HepG2 (cell line): ENCODE measurements at regions not wholly inside any gene's neighbourhood (a gene's known extent, or its start where the extent isn't known, plus 50 kb on each side); places are given as distances from the start of the nearest gene placed in this dataset.

ENCODE experiments used
- AHR ChIP-seq: IDR thresholded peaks from 2 replicates; pipeline ENCODE4 v1.6.1; 2018; ENCODE audit warnings: missing genetic modification reagents, missing compliant biosample characterization
- AKNA ChIP-seq: sonication (generic); formaldehyde crosslinking; IDR thresholded peaks from 2 replicates; pipeline ENCODE4 v1.4.0; 2020; ENCODE audit warnings: missing genetic modification reagents, borderline replicate concordance
- FOXC1 ChIP-seq: sonication (generic); formaldehyde crosslinking; IDR thresholded peaks from 2 replicates; pipeline ENCODE4 v1.8.0; 2022; ENCODE audit warnings: mild to moderate bottlenecking, missing genetic modification reagents, borderline replicate concordance
- GPBP1L1 ChIP-seq: sonication (generic); formaldehyde crosslinking; IDR thresholded peaks from 2 replicates; pipeline ENCODE4 v1.5.0; 2020; ENCODE audit warnings: mild to moderate bottlenecking, missing genetic modification reagents
- HNF4G ChIP-seq, 2 experiments: sonication (generic) in 1 of 2; formaldehyde crosslinking in 1 of 2; IDR thresholded peaks; 2 replicates each; pipeline versions ENCODE4 v1.4.0 to v1.6.1; 2011 to 2020; ENCODE audit warnings: borderline replicate concordance in 2 of 2, low read depth in 2 of 2, mild to moderate bottlenecking in 2 of 2, low read length in 1 of 2, missing genetic modification reagents in 1 of 2, moderate library complexity in 1 of 2
- HNRNPUL1 ChIP-seq: fragments of 200-400 bp; formaldehyde crosslinking; IDR thresholded peaks from 2 replicates; pipeline ENCODE4 v1.6.1; 2017; ENCODE audit warnings: low read depth, mild to moderate bottlenecking, low read length, moderate library complexity
- MTF2 ChIP-seq: sonication (generic); formaldehyde crosslinking; IDR thresholded peaks from 2 replicates; pipeline ENCODE4 v1.5.0; 2020; ENCODE audit warnings: missing genetic modification reagents, borderline replicate concordance
- ZFP1 ChIP-seq: IDR thresholded peaks from 2 replicates; pipeline ENCODE4 v1.6.1; 2016
- ZFP82 ChIP-seq: sonication (generic); formaldehyde crosslinking; IDR thresholded peaks from 2 replicates; pipeline ENCODE4 v1.5.1; 2020; ENCODE audit warnings: mild to moderate bottlenecking, missing genetic modification reagents, borderline replicate concordance
- ZNF605 ChIP-seq: sonication (generic); formaldehyde crosslinking; IDR thresholded peaks from 2 replicates; pipeline ENCODE4 v1.8.0; 2022; ENCODE audit warnings: mild to moderate bottlenecking, missing genetic modification reagents
- ZNF616 ChIP-seq: sonication (generic); formaldehyde crosslinking; IDR thresholded peaks from 2 replicates; pipeline ENCODE4 v1.5.0; 2020; ENCODE audit warnings: low read depth, mild to moderate bottlenecking, missing genetic modification reagents
- ZNF713 ChIP-seq: sonication (generic); formaldehyde crosslinking; IDR thresholded peaks from 2 replicates; pipeline ENCODE4 v1.4.0; 2020; ENCODE audit warnings: mild to moderate bottlenecking, missing genetic modification reagents
- ZNF839 ChIP-seq: sonication (generic); formaldehyde crosslinking; IDR thresholded peaks from 2 replicates; pipeline ENCODE4 v1.4.0; 2020; ENCODE audit warnings: missing genetic modification reagents, mild to moderate bottlenecking, borderline replicate concordance
- TF ChIP-seq, protein P1 (sequence below): sonication (generic); formaldehyde crosslinking; conservative IDR thresholded peaks from 2 replicates; pipeline ENCODE4 v1.8.1; 2023; ENCODE audit warnings: missing genetic modification reagents
- TF ChIP-seq, protein P2 (sequence below): sonication (generic); formaldehyde crosslinking; IDR thresholded peaks from 2 replicates; pipeline ENCODE4 v1.5.0; 2020; ENCODE audit warnings: mild to moderate bottlenecking, missing genetic modification reagents
- TF ChIP-seq, protein P3 (sequence below): sonication (generic); formaldehyde crosslinking; IDR thresholded peaks from 2 replicates; pipeline ENCODE4 v1.8.0; 2022; ENCODE audit warnings: mild to moderate bottlenecking, missing genetic modification reagents; ENCODE audit not compliant: insufficient replicate concordance

- TF ChIP-seq, protein P1, sequence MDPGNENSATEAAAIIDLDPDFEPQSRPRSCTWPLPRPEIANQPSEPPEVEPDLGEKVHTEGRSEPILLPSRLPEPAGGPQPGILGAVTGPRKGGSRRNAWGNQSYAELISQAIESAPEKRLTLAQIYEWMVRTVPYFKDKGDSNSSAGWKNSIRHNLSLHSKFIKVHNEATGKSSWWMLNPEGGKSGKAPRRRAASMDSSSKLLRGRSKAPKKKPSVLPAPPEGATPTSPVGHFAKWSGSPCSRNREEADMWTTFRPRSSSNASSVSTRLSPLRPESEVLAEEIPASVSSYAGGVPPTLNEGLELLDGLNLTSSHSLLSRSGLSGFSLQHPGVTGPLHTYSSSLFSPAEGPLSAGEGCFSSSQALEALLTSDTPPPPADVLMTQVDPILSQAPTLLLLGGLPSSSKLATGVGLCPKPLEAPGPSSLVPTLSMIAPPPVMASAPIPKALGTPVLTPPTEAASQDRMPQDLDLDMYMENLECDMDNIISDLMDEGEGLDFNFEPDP = 0 out of 2 replicates have a peak, but pooled peaks have one; percentile 91
- TF ChIP-seq HNRNPUL1 = no peak
- TF ChIP-seq, protein P2, sequence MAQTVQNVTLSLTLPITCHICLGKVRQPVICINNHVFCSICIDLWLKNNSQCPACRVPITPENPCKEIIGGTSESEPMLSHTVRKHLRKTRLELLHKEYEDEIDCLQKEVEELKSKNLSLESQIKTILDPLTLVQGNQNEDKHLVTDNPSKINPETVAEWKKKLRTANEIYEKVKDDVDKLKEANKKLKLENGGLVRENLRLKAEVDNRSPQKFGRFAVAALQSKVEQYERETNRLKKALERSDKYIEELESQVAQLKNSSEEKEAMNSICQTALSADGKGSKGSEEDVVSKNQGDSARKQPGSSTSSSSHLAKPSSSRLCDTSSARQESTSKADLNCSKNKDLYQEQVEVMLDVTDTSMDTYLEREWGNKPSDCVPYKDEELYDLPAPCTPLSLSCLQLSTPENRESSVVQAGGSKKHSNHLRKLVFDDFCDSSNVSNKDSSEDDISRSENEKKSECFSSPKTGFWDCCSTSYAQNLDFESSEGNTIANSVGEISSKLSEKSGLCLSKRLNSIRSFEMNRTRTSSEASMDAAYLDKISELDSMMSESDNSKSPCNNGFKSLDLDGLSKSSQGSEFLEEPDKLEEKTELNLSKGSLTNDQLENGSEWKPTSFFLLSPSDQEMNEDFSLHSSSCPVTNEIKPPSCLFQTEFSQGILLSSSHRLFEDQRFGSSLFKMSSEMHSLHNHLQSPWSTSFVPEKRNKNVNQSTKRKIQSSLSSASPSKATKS (CRISPR knock-in tag) = no peak
- 0 out of 2 replicates have a peak, but pooled peaks have one; percentile 39 for TF ChIP-seq FOXC1
- peak; percentile 65; the same call in 1 of the 2 replicates for TF ChIP-seq ZNF713 (CRISPR knock-in tag)
- no peak for TF ChIP-seq ZNF605 (CRISPR knock-in tag)
- no peak for TF ChIP-seq AHR
- TF ChIP-seq ZFP1 (CRISPR knock-in tag) = no peak
- no peak for TF ChIP-seq ZNF839 (CRISPR knock-in tag)
- no peak for TF ChIP-seq ZNF616
- TF ChIP-seq MTF2 (CRISPR knock-in tag) = no peak
- TF ChIP-seq, protein P3, sequence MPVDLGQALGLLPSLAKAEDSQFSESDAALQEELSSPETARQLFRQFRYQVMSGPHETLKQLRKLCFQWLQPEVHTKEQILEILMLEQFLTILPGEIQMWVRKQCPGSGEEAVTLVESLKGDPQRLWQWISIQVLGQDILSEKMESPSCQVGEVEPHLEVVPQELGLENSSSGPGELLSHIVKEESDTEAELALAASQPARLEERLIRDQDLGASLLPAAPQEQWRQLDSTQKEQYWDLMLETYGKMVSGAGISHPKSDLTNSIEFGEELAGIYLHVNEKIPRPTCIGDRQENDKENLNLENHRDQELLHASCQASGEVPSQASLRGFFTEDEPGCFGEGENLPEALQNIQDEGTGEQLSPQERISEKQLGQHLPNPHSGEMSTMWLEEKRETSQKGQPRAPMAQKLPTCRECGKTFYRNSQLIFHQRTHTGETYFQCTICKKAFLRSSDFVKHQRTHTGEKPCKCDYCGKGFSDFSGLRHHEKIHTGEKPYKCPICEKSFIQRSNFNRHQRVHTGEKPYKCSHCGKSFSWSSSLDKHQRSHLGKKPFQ (CRISPR knock-in tag) = no peak
- no peak for TF ChIP-seq ZFP82 (CRISPR knock-in tag)
- no peak for TF ChIP-seq HNF4G (IDR thresholded peaks at IDR 0.05; ENCODE audit: borderline replicate concordance, low read depth, low read length)
- TF ChIP-seq HNF4G (CRISPR knock-in tag; IDR thresholded peaks at IDR 0.05; ENCODE audit: borderline replicate concordance, low read depth) = 0 out of 2 replicates have a peak, but pooled peaks have one; percentile 21
- TF ChIP-seq GPBP1L1 (CRISPR knock-in tag) = no peak
- no peak for TF ChIP-seq AKNA (CRISPR knock-in tag)
These were observed 73.2 kb upstream of the PSMA6 start (continued) for GRCh38 chr14:35218963-35219362.
